Psoas muscle (tissue), 7 donors: ENCODE measurements at regions not wholly inside any gene's neighbourhood (a gene's known extent, or its start where the extent isn't known, plus 50 kb on each side); places are given as distances from the start of the nearest gene placed in this dataset.

Source experiments
- ATAC-seq, 4 donors: fragments of 200-7000 bp; cut with Tn5 transposase; one replicate each; pipeline ENCODE4 v1.9.1; 2020; ENCODE audit warnings: moderate library complexity in 3 of 4, mild to moderate bottlenecking in 2 of 4
- DNase-seq, 2 donors: peaks; one replicate each; pipeline ENCODE4 v3.0.0-alpha.2; 2020
- H3K27ac ChIP-seq: fragments of 200-600 bp; one replicate; pipeline ENCODE4 v1.8.0; 2022
- H3K27me3 ChIP-seq, 3 donors: fragments of 200-600 bp in 1 of 3; one replicate each; pipeline versions ENCODE4 v1.6.1 to v1.8.0; 2013 to 2022; ENCODE audit warnings: low read length in 2 of 3, mild to moderate bottlenecking in 2 of 3, moderate library complexity in 1 of 3; ENCODE audit not compliant: insufficient read depth in 3 of 3
- H3K36me3 ChIP-seq, 2 donors: fragments of 200-600 bp in 1 of 2; one replicate each; pipeline versions ENCODE4 v1.6.1 to v1.8.0; 2013 to 2022; ENCODE audit warnings: low read depth in 1 of 2, mild to moderate bottlenecking in 1 of 2, moderate library complexity in 1 of 2; ENCODE audit not compliant: insufficient read depth in 1 of 2
- H3K4me1 ChIP-seq: fragments of 200-600 bp; one replicate; pipeline ENCODE4 v1.8.0; 2022
- H3K4me3 ChIP-seq: fragments of 200-600 bp; one replicate; pipeline ENCODE4 v1.8.0; 2022; ENCODE audit warnings: mild to moderate bottlenecking
- H3K9me3 ChIP-seq: fragments of 200-600 bp; one replicate; pipeline ENCODE4 v1.8.0; 2022
- CTCF ChIP-seq: fragments of 200-600 bp; IDR thresholded peaks from one replicate; pipeline ENCODE4 v1.8.0; 2022; ENCODE audit warnings: antibody characterized with exemption
- WGBS, 3 donors: extraction: QIAGEN DNeasy Blood & Tissue Kit; methylation state at CpG; one replicate each; pipeline versions ENCODE4 v1.1.6 to v1.1.7; 2013; 5-methylcytosine and 5-hydroxymethylcytosine counted together
- intact Hi-C, 2 donors: fragments of 100-400 bp; cut with DNase I; formaldehyde crosslinking; loops; one replicate each; pipeline versions ENCODE4 v1.11.0 to v1.14.2; 2022
- donor health status: healthy with polysubstance abuse.
- donor health status: DM: no; HTN: no; CAD: no; lungs with moderate emphysema.
- donor health status: Bipolar disorder and iron deficiency.
- donor health status: healthy.
- donor health status: DM: yes; HTN: yes; CAD: no.
- donor health status: DM: no; HTN: no; CAD: no.
- donor health status: DM: yes; HTN: yes; CAD: no.

- no peak for ATAC-seq
- no peak for TF ChIP-seq CTCF
- H3K4me1 ChIP-seq, result no peaks in the 10 kb centered on the region
- intact Hi-C loops, result no loop called here
- no peak overlapping the region for H3K27ac ChIP-seq
- no peaks in the 10 kb centered on the region for H3K36me3 ChIP-seq
- no peaks in the 10 kb centered on the region for H3K9me3 ChIP-seq
- no peaks in the 10 kb centered on the region for H3K27me3 ChIP-seq
- no peak for DNase-seq
- no peak overlapping the region for H3K4me3 ChIP-seq
Observed at GRCh38 chr4:53713767-53714166, 122.5 kb upstream of the LNX1 start.

GRCh38 chr4:53713296-53713695 lies 122.0 kb upstream of the LNX1 start:
- Histone ChIP-seq H3K9me3 (no peaks in the 10 kb centered on the region), H3K4me3 (no peak overlapping the region), H3K36me3 (no peaks in the 10 kb centered on the region), H3K27me3 (no peaks in the 10 kb centered on the region), H3K27ac (no peak overlapping the region), H3K4me1 (no peaks in the 10 kb centered on the region)
- WGBS, 3 donors, result 63 to 94% (median 76%) methylated on average over 3 of the region's 3 CpGs
- DNase-seq (no peak), ATAC-seq (no peak)
- intact Hi-C loops, result no loop called here
- no peak for TF ChIP-seq CTCF

- ATAC-seq, result no peak
- intact Hi-C loops, result no loop called here
- H3K27ac ChIP-seq, result no peak overlapping the region
Observed at GRCh38 chr4:53712408-53713020, 121.2 kb upstream of the LNX1 start.

GRCh38 chr4:53711926-53712325 lies 120.6 kb upstream of the LNX1 start:
- ATAC-seq, result peak in 1 of 4 donors; percentile 40
- Histone ChIP-seq H3K4me1 (no peaks in the 10 kb centered on the region), H3K9me3 (no peaks in the 10 kb centered on the region), H3K27me3 (no peaks in the 10 kb centered on the region), H3K4me3 (no peak overlapping the region), H3K36me3 (no peaks in the 10 kb centered on the region), H3K27ac (no peak overlapping the region)
- intact Hi-C loops, result no loop called here
- TF ChIP-seq CTCF, result no peak
- no peak for DNase-seq
- 58 to 74% (median 58%) methylated on average over 2 of the region's 2 CpGs for WGBS, 3 donors

More at GRCh38 chr4:53712408-53713020, 121.2 kb upstream of the LNX1 start:
- no peak for DNase-seq
- 50 to 56% (median 55%) methylated on average over 8 of the region's 8 CpGs for WGBS, 3 donors
- H3K4me3 ChIP-seq, result no peak overlapping the region
- no peaks in the 10 kb centered on the region for H3K36me3 ChIP-seq
- no peaks in the 10 kb centered on the region for H3K9me3 ChIP-seq
- no peak for TF ChIP-seq CTCF
- H3K27me3 ChIP-seq, result no peaks in the 10 kb centered on the region
- H3K4me1 ChIP-seq, result no peaks in the 10 kb centered on the region

GRCh38 chr4:53709693-53710092 lies 118.4 kb upstream of the LNX1 start:
- WGBS, 3 donors, result 91 to 97% (median 94%) methylated on average over 1 of the region's 1 CpG
- Histone ChIP-seq H3K27me3 (no peaks in the 10 kb centered on the region), H3K9me3 (no peaks in the 10 kb centered on the region), H3K36me3 (no peaks in the 10 kb centered on the region), H3K4me3 (no peak overlapping the region), H3K4me1 (no peaks in the 10 kb centered on the region), H3K27ac (no peak overlapping the region)
- no peak for TF ChIP-seq CTCF
- DNase-seq (no peak), ATAC-seq (no peak)
- intact Hi-C loops, result loop anchor here in 1 of 2 donors (5.0 to 10.0 kb wide), 2 partner anchors 195 to 508 kb away; no protein-coding TSS in a partner anchor
